SU-DHL-6 (cell line): ENCODE measurements at regions not wholly inside any gene's neighbourhood (a gene's known extent, or its start where the extent isn't known, plus 50 kb on each side); places are given as distances from the start of the nearest gene placed in this dataset.

Source experiments
- H2AFZ ChIP-seq: fragments of 200-600 bp; sonication (generic); 2 replicates; pipeline ENCODE4 v1.6.1; 2014; ENCODE audit warnings: low read depth, mild to moderate bottlenecking, moderate library complexity, mixed read lengths, antibody characterized with exemption, low read length; ENCODE audit not compliant: severe bottlenecking
- H3F3A ChIP-seq: fragments of 200-600 bp; shearing (Covaris generic); 2 replicates; pipeline ENCODE4 v1.6.0; 2016; ENCODE audit warnings: antibody characterized with exemption, mild to moderate bottlenecking; ENCODE audit not compliant: insufficient read depth
- H3K27ac ChIP-seq: fragments of 200-600 bp; sonication (generic); 2 replicates; pipeline ENCODE4 v1.5.1; 2016; ENCODE audit warnings: low read depth, mild to moderate bottlenecking, low read length, moderate library complexity, mixed read lengths
- H3K27me3 ChIP-seq: fragments of 200-600 bp; sonication (generic), shearing (Covaris generic); 2 replicates; pipeline ENCODE4 v1.6.0; 2014; ENCODE audit warnings: mild to moderate bottlenecking, low read length
- H3K36me3 ChIP-seq: fragments of 200-600 bp; sonication (generic); 2 replicates; pipeline ENCODE4 v1.6.1; 2014; ENCODE audit warnings: mild to moderate bottlenecking, low read length, mixed read lengths
- H3K4me2 ChIP-seq: fragments of 300-600, 200-600 bp; shearing (Covaris generic), sonication (generic); 2 replicates; pipeline ENCODE4 v1.6.0; 2014; ENCODE audit warnings: low read length, low read depth, mild to moderate bottlenecking; ENCODE audit not compliant: poor library complexity, severe bottlenecking
- H3K4me3 ChIP-seq: fragments of 200-600 bp; sonication (generic); 2 replicates; pipeline ENCODE4 v1.5.1; 2014; ENCODE audit warnings: antibody characterized with exemption, low read length, mild to moderate bottlenecking, mixed read lengths; ENCODE audit not compliant: insufficient read depth, poor library complexity, severe bottlenecking
- H3K79me2 ChIP-seq: fragments of 200-600 bp; sonication (generic); 2 replicates; pipeline ENCODE4 v1.6.1; 2014; ENCODE audit warnings: mild to moderate bottlenecking, low read length, moderate library complexity; ENCODE audit not compliant: insufficient read depth
- H3K9ac ChIP-seq: fragments of 200-600 bp; sonication (generic); 2 replicates; pipeline ENCODE4 v1.7.0; 2014; ENCODE audit warnings: mild to moderate bottlenecking, low read length
- H3K9me2 ChIP-seq: fragments of 200-600 bp; sonication (generic); replicated peaks from 2 replicates; pipeline ENCODE4 v1.6.1; 2014; ENCODE audit warnings: low read length; ENCODE audit not compliant: insufficient read depth
- H3K9me3 ChIP-seq: fragments of 200-600 bp; sonication (generic); 2 replicates; pipeline ENCODE4 v1.6.1; 2014; ENCODE audit warnings: low read length, mixed read lengths; ENCODE audit not compliant: insufficient read depth
- H4K20me1 ChIP-seq: fragments of 200-600 bp; sonication (generic); 2 replicates; pipeline ENCODE4 v1.6.1; 2014; ENCODE audit warnings: low read depth, mild to moderate bottlenecking, antibody characterized with exemption, low read length, moderate library complexity, mixed read lengths
- CTCF ChIP-seq: fragments of 200-600 bp; sonication (generic); IDR thresholded peaks from one replicate; pipeline ENCODE4 v1.5.1; 2017; ENCODE audit warnings: antibody characterized with exemption, mild to moderate bottlenecking, low read length, moderate library complexity; ENCODE audit not compliant: insufficient read depth, poor library complexity, severe bottlenecking
- EZH2phosphoT487 ChIP-seq: fragments of 200-600 bp; sonication (generic), shearing (Covaris generic); conservative IDR thresholded peaks from 2 replicates; pipeline ENCODE4 v1.6.1; 2018; ENCODE audit warnings: mild to moderate bottlenecking, antibody characterized with exemption, low read length, moderate library complexity, mixed read lengths

- Histone ChIP-seq H3F3A (no peaks in the 10 kb centered on the region), H3K27ac (no peak overlapping the region), H3K4me2 (no peak overlapping the region)
These were observed 318.9 kb upstream of the ACVR2A start for GRCh38 chr2:147525819-147526489.

GRCh38 chr2:147524912-147525311 lies 319.9 kb upstream of the ACVR2A start:
- H3K36me3 ChIP-seq: no peaks in the 10 kb centered on the region
- no peaks in the 10 kb centered on the region for H3K9me3 ChIP-seq
- TF ChIP-seq CTCF: no peak
- no peak for TF ChIP-seq EZH2phosphoT487
- no peak overlapping the region for H3K27ac ChIP-seq
- no peaks in the 10 kb centered on the region for H3K79me2 ChIP-seq
- no peaks in the 10 kb centered on the region for H4K20me1 ChIP-seq
- no peak overlapping the region for H3K9ac ChIP-seq
- H3K9me2 ChIP-seq: no peaks in the 10 kb centered on the region
- no peak overlapping the region for H3K4me2 ChIP-seq
- H3K27me3 ChIP-seq: no peaks in the 10 kb centered on the region
- H3K4me3 ChIP-seq: no peak overlapping the region
- no peaks in the 10 kb centered on the region for H3F3A ChIP-seq
- no peak overlapping the region for H2AFZ ChIP-seq

More at GRCh38 chr2:147525819-147526489, 318.9 kb upstream of the ACVR2A start:
- Histone ChIP-seq H3K9me3 (no peaks in the 10 kb centered on the region), H3K79me2 (no peaks in the 10 kb centered on the region), H3K36me3 (no peaks in the 10 kb centered on the region), H3K27me3 (no peaks in the 10 kb centered on the region), H4K20me1 (no peaks in the 10 kb centered on the region), H3K4me3 (no peak overlapping the region), H3K9me2 (no peaks in the 10 kb centered on the region), H3K9ac (no peak overlapping the region), H2AFZ (no peak overlapping the region)
- TF ChIP-seq CTCF (no peak), EZH2phosphoT487 (no peak)

GRCh38 chr2:147523415-147523814 lies 321.4 kb upstream of the ACVR2A start:
- no peak overlapping the region for H3K4me3 ChIP-seq
- H3K9me3 ChIP-seq: no peaks in the 10 kb centered on the region
- H3K4me2 ChIP-seq: no peak overlapping the region
- H4K20me1 ChIP-seq: no peaks in the 10 kb centered on the region
- H3K36me3 ChIP-seq: no peaks in the 10 kb centered on the region
- no peaks in the 10 kb centered on the region for H3K27me3 ChIP-seq
- H3F3A ChIP-seq: no peaks in the 10 kb centered on the region
- H3K9ac ChIP-seq: no peak overlapping the region
- TF ChIP-seq EZH2phosphoT487: no peak
- no peak for TF ChIP-seq CTCF
- H3K9me2 ChIP-seq: no peaks in the 10 kb centered on the region
- no peak overlapping the region for H3K27ac ChIP-seq
- H3K79me2 ChIP-seq: no peaks in the 10 kb centered on the region
- H2AFZ ChIP-seq: no peak overlapping the region
